GM21723 (cell line): ENCODE measurements at regions not wholly inside any gene's neighbourhood (a gene's known extent, or its start where the extent isn't known, plus 50 kb on each side); places are given as distances from the start of the nearest gene placed in this dataset.
"Not testable (repeated sequence)": the region's sequence is repeated elsewhere in the genome, so short reads cannot be mapped to it uniquely, and the experiment has no call there.

Source experiments
- ATAC-seq: cut with Tn5 transposase; IDR thresholded peaks from one replicate; pipeline ENCODE4 v1.9.1; 2021; ENCODE audit warnings: mild to moderate bottlenecking, moderate library complexity; ENCODE audit not compliant: unreplicated experiment

DNA sequence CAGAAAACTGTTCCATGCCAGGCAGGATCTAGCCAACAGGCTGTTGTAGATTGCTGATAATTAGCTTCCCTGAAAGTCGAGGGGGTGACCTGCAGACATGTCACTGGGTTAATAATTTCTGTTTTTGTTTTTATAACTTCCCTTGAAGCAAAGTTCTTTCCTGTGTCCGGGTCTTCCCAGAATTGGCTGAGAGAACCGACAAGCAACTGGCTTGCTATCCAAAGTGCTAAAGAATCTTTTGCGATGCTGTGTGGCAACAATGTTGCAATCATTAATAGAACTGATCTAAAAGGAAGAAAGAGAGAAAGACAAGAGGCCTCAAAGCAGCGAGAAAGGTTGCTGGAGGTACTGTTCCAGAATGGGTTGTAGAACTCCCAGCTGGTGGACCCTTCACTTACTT is 132.1 kb upstream of the DPP6 start:
- ATAC-seq: no peak

GRCh38 chr7:153920897-153921296 is 131.3 kb upstream of the DPP6 start:
- ATAC-seq: no peak

GRCh38 chr7:153921408-153921807 is 130.8 kb upstream of the DPP6 start:
- no peak for ATAC-seq

DNA sequence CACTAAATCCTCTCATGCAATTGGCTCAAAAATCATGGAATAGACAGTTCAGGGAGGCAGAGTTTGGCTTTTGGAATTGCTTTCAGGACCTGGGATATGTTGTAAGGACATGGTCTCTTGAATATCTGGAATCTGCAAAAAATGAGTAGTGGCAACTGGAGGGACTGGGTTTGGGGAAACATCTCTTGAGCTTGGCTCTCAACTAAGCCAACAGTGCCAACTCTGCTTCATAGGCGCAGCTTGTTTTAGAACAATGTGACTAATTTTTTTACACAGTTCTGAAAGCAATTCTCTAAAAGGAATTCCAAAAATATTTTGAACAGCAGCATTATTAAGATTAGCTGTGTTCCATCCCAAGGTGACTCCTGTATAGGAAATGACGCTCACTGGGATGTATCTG is 121.5 kb upstream of the DPP6 start:
- no peak for ATAC-seq

DNA sequence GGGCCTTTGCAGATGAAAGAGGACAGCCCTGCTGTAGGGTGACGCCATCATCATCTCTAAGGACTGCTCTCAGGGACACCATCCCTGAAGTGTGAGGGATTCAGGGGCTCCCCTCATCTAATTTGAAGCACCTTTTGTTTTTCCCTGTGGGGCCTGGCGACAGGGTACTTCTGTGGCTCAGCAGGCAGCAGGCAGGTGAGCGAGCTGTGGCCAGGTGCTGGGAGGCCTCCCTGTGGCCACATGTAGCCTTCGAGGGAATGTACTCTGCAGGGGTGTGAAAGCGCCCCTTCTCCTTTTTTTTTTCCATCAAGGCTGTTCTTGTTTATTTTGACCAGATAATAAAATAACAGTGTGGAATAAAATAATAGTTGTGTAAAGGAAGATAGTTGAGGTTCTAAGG is 118.2 kb upstream of the DPP6 start:
- ATAC-seq: no peak

GRCh38 chr7:153934629-153935028 is 117.6 kb upstream of the DPP6 start:
- ATAC-seq: no peak

- ATAC-seq: no peak
Measured at GRCh38 chr7:153935095-153935494, 117.1 kb upstream of the DPP6 start.

DNA sequence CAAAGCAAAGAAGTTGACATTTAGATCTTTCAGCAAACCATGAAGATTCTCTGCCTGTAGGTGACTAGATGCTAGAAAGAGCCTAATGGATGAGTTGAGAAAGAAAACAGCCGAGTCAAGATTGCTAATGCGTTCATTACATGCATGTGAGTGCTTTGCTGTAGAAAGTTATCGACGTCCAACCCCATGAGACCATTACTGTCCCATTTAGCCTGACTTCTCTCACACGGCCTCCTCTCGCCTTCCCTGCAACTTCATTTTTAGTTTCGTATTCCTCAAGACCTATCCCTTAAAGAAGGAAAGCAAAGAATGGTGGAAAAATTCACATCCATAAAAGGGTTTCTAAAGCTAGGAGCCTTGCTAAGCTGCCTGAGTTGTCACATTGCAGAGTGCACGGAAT is 113.7 kb upstream of the DPP6 start:
- no peak for ATAC-seq

GRCh38 chr7:153939177-153939576 is 113.0 kb upstream of the DPP6 start:
- ATAC-seq: no peak

- ATAC-seq: no peak
Measured at GRCh38 chr7:153939654-153940053, 112.5 kb upstream of the DPP6 start.

- ATAC-seq: no peak
Measured at GRCh38 chr7:153941061-153941460, 111.1 kb upstream of the DPP6 start.

GRCh38 chr7:153942036-153942435 is 110.2 kb upstream of the DPP6 start:
- no peak for ATAC-seq

DNA sequence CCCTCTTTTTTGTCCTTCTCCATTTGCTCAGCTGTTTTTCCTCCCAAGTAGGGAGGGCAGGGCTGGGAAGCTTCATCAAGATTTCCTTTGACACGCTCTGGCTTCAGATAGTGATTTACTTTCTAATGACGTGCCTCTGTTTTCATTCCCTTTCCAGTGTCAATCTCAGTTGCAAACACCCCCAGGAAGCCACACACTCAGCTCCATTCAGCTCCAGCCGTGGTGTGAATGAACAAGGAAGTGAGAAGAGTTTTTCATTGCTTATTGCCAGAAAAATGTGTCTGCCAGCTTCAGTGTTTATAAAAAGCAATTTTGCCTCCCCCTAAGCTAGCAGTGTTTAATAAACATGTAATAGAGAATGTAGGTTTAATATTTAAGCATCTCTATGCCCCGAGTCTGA is 108.7 kb upstream of the DPP6 start:
- no peak for ATAC-seq

- no peak for ATAC-seq
Measured at GRCh38 chr7:153943861-153944260, 108.3 kb upstream of the DPP6 start.

GRCh38 chr7:153948060-153948459 is 104.1 kb upstream of the DPP6 start:
- ATAC-seq: no peak

GRCh38 chr7:153951316-153951715 is 100.9 kb upstream of the DPP6 start:
- ATAC-seq: no peak

DNA sequence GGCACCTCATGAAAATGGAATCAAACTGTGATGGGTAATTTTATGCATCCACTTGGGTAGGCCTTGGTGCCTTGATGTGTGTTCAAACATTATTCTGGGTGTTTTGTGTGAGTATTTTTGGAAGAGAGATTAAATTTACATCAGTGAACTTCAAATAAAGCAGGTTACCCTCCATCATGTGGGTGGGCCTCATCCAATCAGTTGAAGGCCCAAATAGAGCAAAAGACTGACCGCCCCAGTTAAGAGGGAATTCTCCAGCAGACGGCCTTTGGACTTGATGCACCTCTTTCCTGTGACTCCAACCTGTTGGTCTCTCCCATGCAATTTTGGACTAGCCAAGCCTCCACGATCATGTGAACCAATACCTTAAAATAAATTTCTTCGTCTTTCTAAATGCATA is 97.7 kb upstream of the DPP6 start:
- no peak for ATAC-seq

DNA sequence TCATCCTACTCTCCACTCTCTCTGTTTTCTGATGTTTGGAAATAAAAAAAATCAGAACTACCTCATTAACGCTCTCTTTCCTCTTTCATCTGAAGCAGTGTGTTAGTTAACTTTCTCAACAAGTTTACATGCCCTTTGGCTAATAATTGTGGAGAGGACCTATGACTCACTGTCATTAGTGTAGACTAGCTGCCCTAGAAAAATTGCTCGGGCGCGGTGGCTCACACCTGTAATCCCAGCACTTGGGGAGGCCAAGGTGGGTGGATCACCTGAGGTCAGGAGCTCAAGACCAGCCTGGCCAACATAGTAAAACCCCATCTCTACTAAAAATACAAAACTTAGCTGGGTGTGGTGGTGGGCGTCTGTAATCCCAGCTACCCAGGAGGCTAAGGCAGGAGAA is 94.5 kb upstream of the DPP6 start:
- ATAC-seq: not testable (repeated sequence)

GRCh38 chr7:153958381-153958780 is 93.8 kb upstream of the DPP6 start:
- ATAC-seq: not testable (repeated sequence)

DNA sequence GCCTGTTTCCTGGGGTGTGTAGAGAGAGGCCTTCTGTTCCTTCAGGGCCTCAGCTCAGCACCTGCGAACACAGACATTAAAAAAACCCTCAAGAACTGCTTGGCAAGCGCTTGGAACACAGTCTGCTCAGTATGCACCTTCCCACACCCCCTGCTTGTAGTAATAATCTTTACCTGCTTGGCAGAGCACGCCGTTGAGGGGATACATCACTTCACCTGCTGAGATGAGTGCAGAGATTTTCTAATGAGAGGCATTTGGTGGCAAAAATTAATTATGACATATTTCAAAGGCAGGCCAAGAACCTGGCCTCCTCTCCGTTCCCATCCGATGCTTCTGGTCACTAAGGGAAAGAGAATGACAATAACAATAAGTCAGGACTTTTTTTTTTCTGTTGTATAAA is 93.4 kb upstream of the DPP6 start:
- ATAC-seq: not testable (repeated sequence)

DNA sequence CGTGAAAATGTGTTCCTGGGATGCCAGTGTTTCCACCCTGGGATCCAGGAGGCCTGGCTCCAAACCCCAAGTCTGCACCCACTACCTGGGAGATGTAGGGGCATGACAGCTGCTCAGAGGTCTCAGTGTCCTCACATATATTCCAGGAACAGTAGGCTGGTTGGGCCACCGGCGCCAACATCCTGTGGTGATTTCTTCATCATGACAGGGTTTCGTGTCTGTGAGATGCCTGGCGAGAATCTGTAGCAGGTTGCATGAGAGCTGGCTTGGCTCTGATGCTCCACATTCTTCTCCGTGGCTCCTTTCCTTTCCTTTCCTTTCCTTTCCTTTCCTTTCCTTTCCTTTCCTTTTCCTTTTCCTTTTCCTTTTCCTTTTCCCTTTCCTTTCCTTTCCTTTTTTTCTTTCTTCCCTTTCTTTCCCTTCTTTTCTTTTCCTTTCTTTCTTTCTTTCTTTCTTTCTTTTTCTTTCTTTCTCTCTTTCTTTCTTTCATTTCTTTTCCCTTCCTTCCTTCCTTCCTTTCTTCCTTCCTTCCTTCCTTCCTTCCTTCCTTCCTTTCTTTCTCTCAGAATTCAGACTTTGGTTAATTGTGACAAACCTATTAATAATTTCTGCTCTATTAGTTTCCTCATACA is 87.6 kb upstream of the DPP6 start:
- not testable (repeated sequence) for ATAC-seq

GRCh38 chr7:153969016-153969415 is 83.2 kb upstream of the DPP6 start:
- not testable (repeated sequence) for ATAC-seq

DNA sequence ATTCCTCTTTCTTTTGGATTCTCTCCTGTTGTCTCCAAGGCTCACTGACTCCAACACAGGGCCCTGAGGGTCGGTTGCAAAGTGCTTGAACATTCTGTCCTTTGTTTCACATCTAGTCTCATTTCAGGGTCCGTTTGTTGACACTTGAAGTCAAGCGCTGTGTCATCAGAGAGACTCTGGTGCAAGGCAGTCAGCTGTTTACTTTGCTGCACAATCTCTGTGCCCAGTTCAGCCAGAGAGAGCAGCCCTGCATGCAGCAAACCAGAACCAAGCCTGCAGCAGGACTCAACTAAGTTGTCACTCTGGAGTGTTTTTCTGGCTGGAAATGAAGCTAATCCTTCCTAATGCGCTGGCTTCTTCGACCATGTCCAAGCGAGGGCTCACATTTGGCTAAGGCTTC is 77.6 kb upstream of the DPP6 start:
- not testable (repeated sequence) for ATAC-seq
